ENCODE measurements at regions not wholly inside any gene's neighbourhood (a gene's known extent, or its start where the extent isn't known, plus 50 kb on each side); places are given as distances from the start of the nearest gene placed in this dataset.

DNA sequence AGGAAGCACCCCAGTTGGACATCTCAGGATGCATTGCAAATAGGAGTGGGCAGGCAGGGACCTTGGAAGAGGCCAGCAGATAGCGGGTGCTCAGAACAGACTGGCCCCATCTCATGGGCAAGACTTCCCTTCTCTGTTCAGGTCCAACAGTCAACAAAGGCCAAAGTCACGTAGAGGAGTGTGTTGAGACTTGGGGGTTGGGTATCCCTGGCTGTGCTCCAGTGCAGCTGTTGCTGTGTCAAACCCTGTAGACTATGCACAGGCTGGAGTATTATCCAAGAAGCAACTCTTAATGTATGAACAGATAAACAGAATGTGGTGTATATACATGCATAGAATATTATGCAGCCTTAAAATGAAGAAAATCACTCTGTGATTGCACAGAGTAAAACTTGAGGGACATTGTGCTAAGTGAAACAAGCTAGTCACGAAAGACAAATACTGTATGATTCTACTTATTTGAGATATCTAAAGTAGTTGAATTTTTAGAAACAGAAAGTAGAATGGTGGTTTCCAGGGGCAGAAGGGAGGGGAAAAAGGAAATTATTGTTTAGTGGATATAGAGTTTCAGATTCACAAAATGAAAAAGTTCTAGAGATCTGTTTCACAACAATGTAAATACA is 192.1 kb upstream of the LCORL start:
- H3K4me2 ChIP-seq (replicated peaks; ENCODE audit: extremely low read depth, low read length, poor library complexity, severe bottlenecking): no peak overlapping the region
- H3K27me3 ChIP-seq (ENCODE audit: control insufficient read depth in 2 of 2, insufficient read depth in 2 of 2, low read length in 2 of 2): no peaks in the 10 kb centered on the region
- intact Hi-C loops (cut with micrococcal nuclease): no loop called here
- Mint-ChIP-seq H3K36me3 (no peaks in the 10 kb centered on the region), H3K27me3 (ENCODE audit: low read depth in 3 of 3) (peaks cover 0 to 4% (median 0%) of the 10 kb centered on the region in 3 donors), H3K9me3 (peaks cover 0 to 9% (median 2%) of the 10 kb centered on the region in 7 donors), H3K27ac (no peak overlapping the region), H3K4me1 (no peaks in the 10 kb centered on the region), H3K4me3 (no peak overlapping the region)
- H4K20me1 ChIP-seq (ENCODE audit: insufficient read depth, low read length): no peaks in the 10 kb centered on the region
- no peaks in the 10 kb centered on the region for H3K4me1 ChIP-seq (ENCODE audit: control insufficient read depth in 1 of 2, insufficient read depth in 2 of 2, low read length in 2 of 2)
- H3K27ac ChIP-seq (ENCODE audit: low read depth in 1 of 2, low read length in 2 of 2): no peak overlapping the region
- H3K9ac ChIP-seq (ENCODE audit: insufficient read depth, low read length, poor library complexity, severe bottlenecking): no peak overlapping the region
- H3K36me3 ChIP-seq (replicated peaks in 1 of 2; ENCODE audit: control insufficient read depth in 1 of 2, insufficient read depth in 2 of 2, low read length in 2 of 2): no peaks in the 10 kb centered on the region
- peaks cover 0 to 7% of the 10 kb centered on the region in 2 donors for H3K9me3 ChIP-seq (replicated peaks in 1 of 2; ENCODE audit: control insufficient read depth in 1 of 2, insufficient read depth in 1 of 2, low read length in 2 of 2)
- no peak for DNase-seq
- H3K4me3 ChIP-seq (replicated peaks in 1 of 3; ENCODE audit: low read depth in 2 of 3, low read length in 3 of 3): no peak overlapping the region
- H3K79me2 ChIP-seq (ENCODE audit: insufficient read depth, low read length): no peaks in the 10 kb centered on the region
- TF ChIP-seq, protein P1, sequence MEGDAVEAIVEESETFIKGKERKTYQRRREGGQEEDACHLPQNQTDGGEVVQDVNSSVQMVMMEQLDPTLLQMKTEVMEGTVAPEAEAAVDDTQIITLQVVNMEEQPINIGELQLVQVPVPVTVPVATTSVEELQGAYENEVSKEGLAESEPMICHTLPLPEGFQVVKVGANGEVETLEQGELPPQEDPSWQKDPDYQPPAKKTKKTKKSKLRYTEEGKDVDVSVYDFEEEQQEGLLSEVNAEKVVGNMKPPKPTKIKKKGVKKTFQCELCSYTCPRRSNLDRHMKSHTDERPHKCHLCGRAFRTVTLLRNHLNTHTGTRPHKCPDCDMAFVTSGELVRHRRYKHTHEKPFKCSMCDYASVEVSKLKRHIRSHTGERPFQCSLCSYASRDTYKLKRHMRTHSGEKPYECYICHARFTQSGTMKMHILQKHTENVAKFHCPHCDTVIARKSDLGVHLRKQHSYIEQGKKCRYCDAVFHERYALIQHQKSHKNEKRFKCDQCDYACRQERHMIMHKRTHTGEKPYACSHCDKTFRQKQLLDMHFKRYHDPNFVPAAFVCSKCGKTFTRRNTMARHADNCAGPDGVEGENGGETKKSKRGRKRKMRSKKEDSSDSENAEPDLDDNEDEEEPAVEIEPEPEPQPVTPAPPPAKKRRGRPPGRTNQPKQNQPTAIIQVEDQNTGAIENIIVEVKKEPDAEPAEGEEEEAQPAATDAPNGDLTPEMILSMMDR (IDR thresholded peaks at IDR 0.05): no peak
- 80% methylated on average over 1 of the region's 3 CpGs for WGBS (ENCODE audit: insufficient coverage)
- H2AFZ ChIP-seq (ENCODE audit: insufficient read depth, low read depth, low read length, poor library complexity, severe bottlenecking): no peak overlapping the region

DNA sequence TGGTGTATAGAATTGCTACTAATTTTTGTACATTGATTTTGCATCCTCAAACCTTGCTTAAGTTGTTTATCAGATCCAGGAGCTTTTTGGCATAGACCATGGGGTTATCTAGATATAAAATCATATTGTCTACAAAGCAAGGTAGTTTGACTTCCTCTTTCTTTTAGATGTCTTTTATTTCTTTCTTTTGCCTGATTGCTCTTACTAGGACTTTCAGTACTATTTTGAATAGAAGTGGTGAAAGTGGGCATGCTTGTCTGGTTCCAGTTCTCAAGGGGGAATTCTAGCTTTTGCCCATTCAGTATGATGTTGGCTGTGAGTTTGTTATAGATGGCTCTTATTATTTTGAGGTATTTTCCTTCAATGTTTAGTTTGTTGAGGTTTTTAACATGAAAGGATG is 187.9 kb upstream of the LCORL start:
- Mint-ChIP-seq H3K27me3 (ENCODE audit: low read depth in 3 of 3) (peaks cover 0 to 4% (median 3%) of the 10 kb centered on the region in 3 donors), H3K4me3 (no peak overlapping the region), H3K36me3 (no peaks in the 10 kb centered on the region), H3K27ac (no peak overlapping the region), H3K9me3 (peaks cover 0 to 9% (median 2%) of the 10 kb centered on the region in 7 donors), H3K4me1 (no peaks in the 10 kb centered on the region)
- Histone ChIP-seq H3K27ac (ENCODE audit: low read depth in 1 of 2, low read length in 2 of 2) (no peak overlapping the region), H4K20me1 (ENCODE audit: insufficient read depth, low read length) (no peaks in the 10 kb centered on the region), H3K79me2 (ENCODE audit: insufficient read depth, low read length) (no peaks in the 10 kb centered on the region), H2AFZ (ENCODE audit: insufficient read depth, low read depth, low read length, poor library complexity, severe bottlenecking) (no peak overlapping the region), H3K9ac (ENCODE audit: insufficient read depth, low read length, poor library complexity, severe bottlenecking) (no peak overlapping the region), H3K4me2 (replicated peaks; ENCODE audit: extremely low read depth, low read length, poor library complexity, severe bottlenecking) (no peak overlapping the region), H3K9me3 (replicated peaks in 1 of 2; ENCODE audit: control insufficient read depth in 1 of 2, insufficient read depth in 1 of 2, low read length in 2 of 2) (peaks cover 0 to 7% of the 10 kb centered on the region in 2 donors), H3K4me1 (ENCODE audit: control insufficient read depth in 1 of 2, insufficient read depth in 2 of 2, low read length in 2 of 2) (no peaks in the 10 kb centered on the region), H3K36me3 (replicated peaks in 1 of 2; ENCODE audit: control insufficient read depth in 1 of 2, insufficient read depth in 2 of 2, low read length in 2 of 2) (no peaks in the 10 kb centered on the region), H3K4me3 (replicated peaks in 1 of 3; ENCODE audit: low read depth in 2 of 3, low read length in 3 of 3) (no peak overlapping the region), H3K27me3 (ENCODE audit: control insufficient read depth in 2 of 2, insufficient read depth in 2 of 2, low read length in 2 of 2) (no peaks in the 10 kb centered on the region)
- DNase-seq: no peak
- intact Hi-C loops (cut with micrococcal nuclease): no loop called here
- TF ChIP-seq, protein P1 (IDR thresholded peaks at IDR 0.05): no peak
